SKM-1 (cell line): ENCODE measurements at regions not wholly inside any gene's neighbourhood (a gene's known extent, or its start where the extent isn't known, plus 50 kb on each side); places are given as distances from the start of the nearest gene placed in this dataset.
"Not testable (repeated sequence)": the region's sequence is repeated elsewhere in the genome, so short reads cannot be mapped to it uniquely, and the experiment has no call there.

Experiments
- DNase-seq: peaks from one replicate; lab custom pipeline; 2025; ENCODE audit not compliant: unreplicated experiment; lab: John Stamatoyannopoulos, UW

DNA sequence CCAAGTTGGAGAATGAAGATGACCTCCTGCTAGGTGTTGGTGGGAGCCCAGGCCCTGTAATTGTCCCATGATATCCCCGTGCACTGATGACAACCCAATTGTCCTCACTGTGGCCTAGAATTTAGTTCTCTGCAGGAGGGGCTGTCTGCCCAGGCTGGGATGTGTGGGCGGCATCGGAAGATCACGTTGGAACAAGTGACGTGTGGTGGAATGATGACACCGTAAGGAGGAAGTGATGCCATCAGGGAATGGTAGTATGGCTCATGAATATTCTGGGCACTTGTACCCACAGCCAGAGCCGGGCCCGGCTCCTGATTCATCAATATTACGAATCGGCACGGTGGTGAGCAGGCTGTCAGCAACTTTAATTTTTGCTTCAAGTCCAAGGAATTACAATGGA, 111.6 kb downstream of the MIAT start:
- no peak for DNase-seq

DNA sequence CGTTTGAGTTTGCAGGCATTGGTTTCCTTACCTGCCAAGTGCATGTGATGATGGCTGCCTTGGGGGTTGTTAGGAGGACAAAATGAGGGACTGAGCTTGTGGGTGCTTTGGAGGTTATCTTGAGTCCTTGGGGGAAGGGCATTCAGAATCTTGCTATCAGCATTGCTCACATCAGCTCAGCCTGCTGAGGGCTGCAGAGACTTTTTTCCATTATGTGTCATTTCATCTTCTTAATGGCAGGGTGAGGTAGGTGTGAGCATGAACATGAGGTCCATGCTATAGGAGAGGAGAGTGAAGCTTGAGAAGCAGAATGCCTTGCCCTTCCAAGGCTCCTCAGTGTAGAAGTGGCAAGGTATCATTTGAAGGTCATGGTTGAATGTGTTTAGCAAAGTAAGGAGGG, 112.3 kb downstream of the MIAT start:
- DNase-seq, result no peak

DNA sequence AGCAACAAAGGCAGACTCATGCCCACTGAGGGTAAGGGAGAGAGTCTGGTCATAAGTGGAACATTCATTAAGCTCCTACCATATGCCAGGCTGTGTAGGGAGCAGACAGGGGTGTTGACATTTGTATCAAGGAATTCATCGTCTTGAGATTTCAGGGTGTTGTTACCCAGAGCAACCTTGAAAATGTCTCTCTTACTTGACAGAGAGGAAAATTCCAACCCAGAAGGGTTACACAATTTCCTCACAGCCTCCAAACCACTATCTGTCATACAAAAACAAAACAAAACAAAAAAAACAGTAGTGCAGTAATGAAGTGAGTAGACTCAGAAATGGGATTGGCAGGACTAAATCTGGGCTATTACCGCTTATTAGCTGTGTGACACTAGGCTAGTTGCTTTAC, 113.2 kb downstream of the MIAT start:
- DNase-seq, result no peak

DNA sequence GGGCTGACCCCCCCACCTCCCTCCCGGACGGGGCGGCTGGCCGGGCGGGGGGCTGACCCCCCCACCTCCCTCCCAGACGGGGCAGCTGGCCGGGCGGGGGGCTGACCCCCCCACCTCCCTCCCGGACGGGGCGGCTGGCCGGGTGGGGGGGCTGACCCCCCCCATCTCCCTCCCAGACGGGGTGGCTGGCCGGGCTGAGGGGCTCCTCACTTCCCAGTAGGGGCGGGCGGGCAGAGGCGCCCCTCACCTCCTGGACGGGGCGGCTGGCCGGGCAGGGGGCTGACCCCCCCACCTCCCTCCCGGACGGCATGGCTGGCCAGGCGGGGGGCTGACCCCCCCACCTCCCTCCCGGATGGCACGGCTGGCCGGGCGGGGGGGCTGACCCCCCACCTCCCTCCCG, 115.7 kb downstream of the MIAT start:
- DNase-seq, result not testable (repeated sequence)

DNA sequence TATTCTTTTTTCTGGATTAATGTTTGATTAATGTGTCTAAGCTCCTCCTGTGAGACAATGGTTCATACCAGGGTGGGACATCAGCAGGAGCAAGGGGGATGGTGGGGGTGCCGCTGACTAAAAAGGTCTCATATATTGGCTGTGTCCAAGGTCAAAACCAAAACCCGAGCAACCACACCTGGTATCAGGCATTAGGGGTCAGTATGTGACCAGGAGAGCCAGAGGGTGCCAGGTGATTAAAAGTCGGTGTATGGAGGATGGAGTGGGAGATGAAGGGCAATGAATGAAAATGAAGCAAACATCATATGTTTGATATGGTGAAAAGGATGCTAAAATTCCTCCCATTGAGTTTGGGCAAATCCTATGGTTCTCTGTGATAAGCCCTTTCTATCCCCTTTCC, 118.0 kb downstream of the MIAT start:
- DNase-seq, result no peak

DNA sequence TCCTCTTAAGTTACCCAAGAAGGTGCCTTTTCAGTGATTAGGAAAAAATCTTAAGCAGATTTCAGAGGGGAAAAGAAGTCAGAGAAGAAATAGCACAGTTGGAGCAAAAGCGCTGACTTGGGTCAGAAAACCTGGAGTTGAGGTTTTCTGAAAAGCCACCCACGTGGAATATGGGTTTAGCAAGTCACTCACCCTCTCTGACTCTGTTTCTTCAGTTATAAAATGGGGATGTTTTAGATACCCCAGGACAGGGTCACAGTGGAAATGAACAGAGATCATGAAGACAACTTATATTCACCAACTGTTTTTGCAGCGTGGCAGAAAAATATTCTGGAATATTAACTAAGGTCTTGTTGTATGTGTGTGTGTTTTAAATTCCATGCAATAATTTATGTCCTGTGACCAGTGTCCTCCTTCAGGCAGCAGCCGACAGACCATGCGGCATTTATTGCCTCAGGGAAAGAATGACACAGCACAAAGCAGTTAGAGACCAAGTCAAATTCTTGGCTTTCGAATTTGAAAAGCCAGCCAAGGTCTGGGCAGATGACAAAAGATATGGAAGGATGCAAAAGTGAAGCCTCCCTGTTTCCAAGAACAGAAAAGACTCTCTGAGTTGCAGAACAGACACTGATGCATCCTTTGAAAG, 119.9 kb downstream of the MIAT start:
- no peak for DNase-seq

DNA sequence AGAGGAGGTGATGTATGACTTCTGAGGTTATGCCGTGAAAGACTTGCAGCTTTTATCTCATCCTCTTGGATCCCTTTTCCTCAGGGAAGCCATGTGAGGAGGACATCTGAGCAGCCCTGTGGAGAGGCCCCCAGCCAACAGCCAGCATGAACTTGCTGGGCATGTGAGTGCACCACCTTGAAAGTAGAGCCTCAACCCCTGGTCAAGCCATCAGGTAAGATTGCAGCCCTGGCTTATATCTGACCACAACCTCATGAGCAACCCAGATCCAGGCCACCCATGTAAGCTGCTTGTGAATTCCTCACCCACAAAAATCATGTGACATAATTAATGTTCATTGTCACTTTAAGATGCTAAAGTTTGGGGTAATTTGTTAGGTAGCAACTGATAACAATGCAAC, 121.0 kb downstream of the MIAT start:
- no peak for DNase-seq

DNA sequence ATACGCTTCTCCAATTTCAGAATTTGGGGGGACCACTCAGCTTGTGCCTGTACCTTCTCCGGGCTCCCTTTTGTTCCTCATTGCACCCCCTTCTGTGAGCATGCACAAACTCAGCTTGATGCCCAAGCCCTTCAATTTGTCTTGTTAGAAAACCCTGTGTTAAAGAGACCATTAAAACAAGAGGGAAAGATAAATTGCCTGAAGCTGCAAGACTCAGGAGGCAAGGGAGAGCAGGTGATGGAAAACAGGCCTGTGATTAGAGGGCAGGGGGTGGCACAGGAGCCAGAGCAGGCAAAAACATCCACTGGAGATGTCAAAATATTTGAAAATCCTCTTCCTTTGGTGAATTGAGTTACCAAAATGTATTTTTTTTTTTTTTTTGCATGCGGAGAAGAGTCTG, 121.7 kb downstream of the MIAT start:
- no peak for DNase-seq

DNA sequence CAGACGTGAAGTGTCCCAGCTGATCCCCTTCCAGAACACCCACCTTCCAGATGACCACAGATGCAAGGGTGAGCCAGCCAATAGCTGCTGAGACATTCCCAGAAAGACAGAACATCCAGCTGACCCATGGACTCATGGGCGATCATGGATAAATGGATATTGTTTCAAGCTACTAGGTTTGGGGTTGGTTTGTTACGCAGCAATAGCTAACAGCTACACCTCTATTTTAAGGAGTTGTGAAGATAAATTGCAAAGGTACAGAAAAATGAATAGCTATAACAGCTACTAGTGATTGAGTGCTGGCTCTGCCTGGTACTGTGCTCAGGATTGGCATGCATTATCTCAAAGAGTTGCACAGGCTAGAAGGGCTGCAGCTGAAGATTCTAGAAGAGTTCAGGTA, 122.5 kb downstream of the MIAT start:
- DNase-seq, result no peak

DNA sequence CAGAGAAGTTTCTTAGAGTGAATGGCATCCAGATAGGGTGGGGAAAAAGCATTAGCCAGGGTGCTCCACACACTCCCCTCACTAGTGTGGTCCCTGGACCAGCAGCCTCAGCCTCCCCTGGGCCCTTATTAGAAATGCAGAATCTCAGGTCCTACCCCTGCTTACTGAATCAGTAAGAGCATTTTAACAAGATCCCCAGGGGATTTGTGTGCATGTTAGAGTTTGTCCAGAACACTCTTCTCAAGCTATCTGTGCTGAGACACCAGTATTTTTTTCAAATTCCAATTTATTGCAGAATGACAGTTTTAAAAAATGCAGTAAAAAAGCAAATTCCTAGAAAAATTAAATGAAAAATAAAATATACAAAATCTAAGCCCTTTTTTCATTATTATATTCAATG, 123.1 kb downstream of the MIAT start:
- no peak for DNase-seq

DNA sequence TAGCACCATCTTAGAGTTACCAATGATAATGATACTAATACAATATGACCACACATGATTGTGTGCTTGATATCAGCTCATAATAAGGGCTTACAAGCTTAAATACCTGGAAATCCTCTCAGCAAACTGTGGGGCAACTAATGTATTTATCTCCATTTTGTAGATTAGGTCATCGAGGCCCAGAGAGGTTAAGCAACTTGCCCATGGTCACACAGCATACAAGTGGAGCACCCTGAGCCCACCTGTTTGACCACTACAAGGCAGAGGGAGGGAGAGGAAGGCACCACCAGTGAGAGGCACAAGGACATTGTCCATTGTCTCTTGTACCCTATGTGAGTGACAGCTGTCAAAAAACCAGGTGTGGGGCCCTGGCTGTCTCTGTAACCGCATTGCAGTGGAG, 123.7 kb downstream of the MIAT start:
- no peak for DNase-seq

DNA sequence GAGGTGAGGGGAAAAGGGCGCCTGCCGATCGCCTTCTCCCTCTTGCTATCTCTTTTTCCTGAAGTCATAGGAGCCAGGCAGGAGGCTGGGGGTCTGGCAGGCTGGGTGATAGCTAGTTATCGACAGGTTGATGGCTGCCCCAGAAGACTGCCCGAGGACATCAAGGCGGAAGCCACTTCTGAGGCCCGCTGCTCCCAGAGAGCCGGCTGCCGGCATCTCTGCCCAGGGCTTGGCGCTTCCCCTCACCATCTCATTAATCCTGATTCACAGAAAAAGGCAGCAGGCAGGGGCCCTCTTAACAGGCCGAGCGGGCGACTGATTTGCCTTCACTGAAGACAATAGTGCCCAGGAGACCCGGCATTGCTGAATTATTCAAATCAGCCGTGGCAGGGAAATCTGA, 124.2 kb downstream of the MIAT start:
- no peak for DNase-seq

DNA sequence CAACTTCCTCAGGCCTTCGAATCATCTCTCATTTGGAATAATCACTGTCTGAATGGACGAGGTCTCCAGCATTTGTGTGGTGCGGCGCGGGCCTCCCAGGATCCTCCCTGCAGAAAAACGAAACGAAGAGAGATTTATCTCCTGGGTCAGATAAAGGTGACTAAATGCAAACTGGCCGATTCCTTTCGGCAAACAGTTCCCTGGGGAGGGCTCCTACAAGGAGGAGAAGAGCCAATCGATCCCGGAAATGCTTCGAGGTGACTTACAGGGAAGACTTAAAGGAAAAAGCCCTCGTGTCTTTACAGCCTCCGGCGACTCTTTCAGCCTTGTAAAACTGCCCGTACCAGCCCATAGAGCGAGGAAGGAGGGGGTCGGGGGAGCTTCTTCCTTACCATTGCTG, 126.5 kb downstream of the MIAT start:
- DNase-seq, result no peak

DNA sequence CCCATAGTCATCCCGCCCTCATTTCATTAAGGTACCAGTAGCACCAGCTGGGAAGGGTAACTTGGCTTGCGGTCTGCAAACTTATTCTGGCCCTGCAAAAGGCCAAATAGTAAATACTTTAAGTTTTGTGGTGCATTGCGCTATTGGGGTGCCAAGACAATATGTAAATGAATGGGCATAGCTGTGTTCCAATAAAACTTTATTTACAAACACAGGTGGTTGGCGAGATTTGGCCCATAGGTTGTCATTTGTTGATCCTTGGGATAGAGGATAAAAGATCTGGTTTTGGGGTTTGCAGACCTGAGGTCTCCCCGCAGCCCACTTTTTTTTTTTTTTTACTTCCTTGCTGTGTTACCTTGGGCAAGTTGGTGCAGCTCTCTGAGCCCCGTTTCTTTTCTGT, 127.4 kb downstream of the MIAT start:
- no peak for DNase-seq

DNA sequence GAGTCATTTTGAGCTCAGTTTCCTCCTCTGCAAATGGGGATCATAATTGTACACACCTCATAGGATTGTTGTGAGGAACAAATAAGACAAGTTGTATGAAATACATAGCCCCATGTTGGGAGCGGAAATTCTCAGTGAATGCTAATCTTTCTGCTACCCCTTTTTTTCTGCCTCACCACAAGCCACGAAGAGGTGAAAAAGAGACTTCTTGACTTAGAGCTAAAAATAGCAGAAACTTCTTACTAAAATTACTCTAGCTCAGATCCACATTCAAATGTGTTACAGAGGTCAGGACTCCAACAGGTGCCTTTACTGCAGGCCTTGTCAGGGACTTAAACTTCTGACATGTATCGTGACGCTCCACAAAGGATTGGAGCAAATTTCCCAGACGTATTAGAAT, 128.5 kb downstream of the MIAT start:
- DNase-seq, result no peak

DNA sequence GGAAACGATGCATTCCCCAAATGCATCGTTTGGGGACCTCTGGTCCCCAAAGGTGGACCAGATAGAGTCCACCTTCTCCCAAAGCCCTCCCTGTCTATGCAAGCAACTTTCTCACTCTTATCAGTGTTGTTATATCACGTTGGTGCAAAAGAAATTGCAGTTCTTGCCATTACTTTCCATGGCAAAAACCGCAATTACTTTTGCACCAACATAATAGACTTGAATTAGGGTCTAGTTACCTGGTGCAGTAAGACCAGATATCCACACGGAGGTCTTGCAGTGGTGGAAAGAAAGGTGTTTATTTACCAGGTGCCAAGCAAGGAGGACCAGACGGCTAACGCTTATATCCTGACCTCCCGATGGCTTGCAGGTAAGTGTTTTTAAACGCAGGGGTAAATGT, 129.0 kb downstream of the MIAT start:
- DNase-seq, result no peak

DNA sequence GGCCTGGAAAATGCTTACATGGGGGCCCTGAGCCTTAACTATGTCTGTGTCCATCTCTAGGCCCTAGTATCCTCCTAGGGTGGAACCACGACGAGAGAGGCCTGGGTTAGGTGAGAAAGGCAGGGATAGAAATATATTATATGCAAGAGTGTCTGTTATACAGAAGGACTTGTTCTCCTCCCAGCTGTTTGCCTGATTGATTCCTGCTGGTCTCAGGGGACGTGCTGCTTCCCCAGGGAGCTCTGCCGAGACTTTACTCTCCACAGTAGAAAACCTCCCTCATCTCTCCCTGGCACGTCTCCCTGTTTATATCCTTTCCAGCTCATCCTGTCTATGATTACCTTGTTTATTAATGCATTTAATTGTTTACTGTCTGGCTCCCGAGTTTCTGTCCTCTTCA, 132.6 kb downstream of the MIAT start:
- DNase-seq, result no peak

DNA sequence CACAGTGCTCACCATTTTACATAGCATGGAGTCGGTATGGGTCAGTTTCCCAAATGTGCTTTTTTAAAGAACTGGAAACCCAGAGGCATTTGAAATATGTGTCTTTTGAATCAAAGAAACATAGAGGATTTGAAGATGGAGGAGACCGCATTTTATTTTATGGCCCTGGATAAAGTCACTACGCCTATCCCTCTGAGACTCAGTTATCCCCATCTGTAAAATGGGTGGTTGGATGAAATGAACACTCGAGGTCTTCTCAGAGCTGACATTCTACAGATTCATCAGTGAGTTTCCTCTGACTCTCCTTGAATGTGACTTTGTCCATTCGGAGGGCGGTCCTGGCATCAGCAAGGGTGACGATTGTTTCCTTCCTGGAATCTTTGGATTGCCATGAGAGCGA, 135.1 kb downstream of the MIAT start:
- no peak for DNase-seq

DNA sequence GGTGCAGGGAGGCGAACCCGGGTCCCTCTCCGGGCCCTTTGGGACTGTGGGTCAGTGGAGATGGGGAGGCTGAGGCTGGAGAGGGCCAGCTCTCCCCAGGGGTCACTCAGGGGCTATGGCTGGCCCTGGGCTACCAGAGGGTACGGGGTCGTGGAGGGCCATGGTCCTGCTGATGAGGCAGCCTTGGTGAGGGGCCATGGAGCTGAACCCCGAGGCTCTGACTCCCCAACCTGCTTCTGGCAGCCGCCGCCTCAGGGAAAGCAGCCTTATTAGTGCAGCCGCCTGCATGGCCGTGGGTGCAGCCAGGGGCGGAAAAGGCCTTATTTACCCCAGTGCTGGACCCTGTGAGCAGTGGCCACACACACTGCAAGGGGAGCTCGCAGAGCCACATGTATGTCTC, 139.4 kb downstream of the MIAT start:
- DNase-seq, result no peak

DNA sequence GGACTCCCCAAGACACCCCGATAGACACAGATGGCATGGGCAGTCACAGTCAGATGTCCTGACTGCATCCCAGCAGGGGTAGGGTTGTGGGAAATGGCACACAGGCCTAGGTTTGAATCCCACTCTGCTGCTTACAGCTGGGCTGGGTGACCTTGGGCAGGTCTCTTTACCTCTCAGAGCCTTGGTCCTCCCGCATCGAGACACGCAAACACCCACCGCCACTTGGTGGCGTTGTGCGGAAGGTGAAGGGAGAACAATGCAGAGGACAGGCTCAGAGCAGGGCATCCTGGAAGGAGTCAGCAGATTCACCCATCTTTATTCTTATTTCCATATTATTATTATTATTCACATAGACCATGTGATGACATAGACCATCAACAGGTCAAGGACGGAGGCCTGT, 140.5 kb downstream of the MIAT start:
- DNase-seq, result no peak

DNA sequence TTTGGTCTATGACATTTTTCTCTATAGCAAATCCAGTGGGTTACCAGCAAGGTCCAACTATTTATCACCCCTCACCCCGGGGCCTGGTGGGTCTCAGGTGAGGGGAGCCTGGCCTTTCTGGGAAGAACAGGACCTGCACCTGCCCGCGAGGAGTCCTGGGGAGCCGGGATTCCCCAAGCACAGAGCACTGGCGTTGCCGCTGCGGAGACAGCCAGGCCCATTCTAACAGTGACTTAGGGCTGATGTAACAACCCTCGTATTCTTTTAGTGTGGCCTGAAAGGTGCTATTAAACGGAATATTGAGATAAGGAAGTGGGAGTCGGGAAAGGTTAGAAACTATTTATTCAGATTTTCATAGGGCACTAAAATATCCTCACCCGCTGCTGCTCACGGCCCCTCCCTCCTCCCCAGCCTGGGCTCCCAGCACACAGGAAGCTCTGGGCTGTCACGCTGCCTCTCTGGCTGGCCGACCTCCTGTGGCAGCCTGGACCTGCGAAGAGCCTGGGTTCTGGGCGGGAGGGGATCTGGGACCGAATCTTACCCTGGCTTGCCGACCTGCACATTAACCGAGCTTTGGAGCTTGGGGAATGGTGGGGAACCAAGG, 141.2 kb downstream of the MIAT start:
- DNase-seq, result no peak

DNA sequence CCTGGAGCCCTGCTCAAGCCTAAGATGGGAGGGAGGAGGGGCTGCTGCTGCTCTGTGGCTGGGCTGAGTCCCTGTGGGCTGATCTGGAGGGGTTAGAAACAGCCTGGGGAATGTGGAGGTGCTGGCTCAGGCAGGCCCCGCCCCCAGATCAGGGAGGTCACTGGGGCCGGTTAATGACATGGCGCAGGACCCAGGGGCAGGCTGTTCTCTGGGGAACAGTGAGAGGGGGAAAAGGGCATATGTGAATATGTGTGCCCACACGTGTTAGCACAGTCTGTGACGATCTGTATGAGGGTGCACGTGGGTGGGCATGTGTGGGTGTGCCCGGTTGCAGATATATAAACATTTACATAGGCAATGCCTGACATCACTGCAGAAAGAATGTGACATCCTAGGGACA, 143.5 kb downstream of the MIAT start:
- DNase-seq, result no peak

DNA sequence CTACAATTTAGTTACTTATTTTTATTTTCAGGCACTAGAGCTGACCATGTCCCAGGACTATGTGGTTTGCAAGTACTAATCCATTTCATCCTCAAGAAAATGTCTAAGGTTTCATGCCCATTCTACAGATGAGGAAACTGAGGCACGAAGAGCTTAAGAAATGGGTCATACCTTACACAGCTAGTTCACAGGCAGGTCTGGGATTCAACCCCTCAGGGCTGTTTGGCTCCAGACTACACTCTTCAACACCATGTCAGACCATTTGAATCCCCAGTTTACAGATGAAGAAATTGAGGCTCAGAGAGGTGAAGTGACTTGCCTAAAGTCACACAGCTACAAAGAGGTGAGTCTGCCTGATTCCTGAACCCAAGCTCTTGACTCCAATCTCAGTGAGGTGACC, 144.1 kb downstream of the MIAT start:
- no peak for DNase-seq
